ENCODE measurements at regions not wholly inside any gene's neighbourhood (a gene's known extent, or its start where the extent isn't known, plus 50 kb on each side); places are given as distances from the start of the nearest gene placed in this dataset.

- DNase-seq (ENCODE audit: low read depth, low spot score): no peak
- dilution Hi-C loops (cut with MboI; ENCODE audit: extremely low pct_ligation_motif_present, low sequenced_read_pairs): no loop called here
- no peak for FAIRE-seq
- no peaks in the 10 kb centered on the region for H3K4me1 ChIP-seq (ENCODE audit: control insufficient read depth, extremely low read depth, insufficient read depth, low read length)
- no peak overlapping the region for H3K27ac ChIP-seq (ENCODE audit: control insufficient read depth, insufficient read depth, low read length)
- H3K9me1 ChIP-seq (ENCODE audit: control insufficient read depth, extremely low read depth, insufficient read depth, low read length): no peaks in the 10 kb centered on the region
- no peaks in the 10 kb centered on the region for H3K36me3 ChIP-seq (ENCODE audit: control insufficient read depth in 2 of 2, extremely low read depth in 1 of 2, insufficient read depth in 2 of 2, low read length in 2 of 2)
- no peaks in the 10 kb centered on the region for H3K9me3 ChIP-seq (ENCODE audit: control insufficient read depth, low read depth, low read length)
- no peaks in the 10 kb centered on the region for H4K20me1 ChIP-seq (ENCODE audit: control insufficient read depth, extremely low read depth, insufficient read depth, low read length)
- H3K27me3 ChIP-seq (ENCODE audit: control insufficient read depth, extremely low read depth, insufficient read depth, low read length): no peaks in the 10 kb centered on the region
- no peak overlapping the region for H3K4me3 ChIP-seq (ENCODE audit: control insufficient read depth in 2 of 3, extremely low read depth in 1 of 3, insufficient read depth in 2 of 3, low read depth in 1 of 3, low read length in 3 of 3)
- TF ChIP-seq EZH2 (IDR thresholded peaks at IDR 0.05; ENCODE audit: low read length): no peak
- TF ChIP-seq, protein P1, sequence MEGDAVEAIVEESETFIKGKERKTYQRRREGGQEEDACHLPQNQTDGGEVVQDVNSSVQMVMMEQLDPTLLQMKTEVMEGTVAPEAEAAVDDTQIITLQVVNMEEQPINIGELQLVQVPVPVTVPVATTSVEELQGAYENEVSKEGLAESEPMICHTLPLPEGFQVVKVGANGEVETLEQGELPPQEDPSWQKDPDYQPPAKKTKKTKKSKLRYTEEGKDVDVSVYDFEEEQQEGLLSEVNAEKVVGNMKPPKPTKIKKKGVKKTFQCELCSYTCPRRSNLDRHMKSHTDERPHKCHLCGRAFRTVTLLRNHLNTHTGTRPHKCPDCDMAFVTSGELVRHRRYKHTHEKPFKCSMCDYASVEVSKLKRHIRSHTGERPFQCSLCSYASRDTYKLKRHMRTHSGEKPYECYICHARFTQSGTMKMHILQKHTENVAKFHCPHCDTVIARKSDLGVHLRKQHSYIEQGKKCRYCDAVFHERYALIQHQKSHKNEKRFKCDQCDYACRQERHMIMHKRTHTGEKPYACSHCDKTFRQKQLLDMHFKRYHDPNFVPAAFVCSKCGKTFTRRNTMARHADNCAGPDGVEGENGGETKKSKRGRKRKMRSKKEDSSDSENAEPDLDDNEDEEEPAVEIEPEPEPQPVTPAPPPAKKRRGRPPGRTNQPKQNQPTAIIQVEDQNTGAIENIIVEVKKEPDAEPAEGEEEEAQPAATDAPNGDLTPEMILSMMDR (optimal IDR thresholded peaks at IDR 0.05 in 1 of 3, IDR thresholded peaks at IDR 0.05 in 1 of 3, conservative IDR thresholded peaks at IDR 0.05 in 1 of 3; ENCODE audit: extremely low read depth in 1 of 3, insufficient read depth in 2 of 3, low read length in 3 of 3): no peak
- no peak overlapping the region for H3K4me2 ChIP-seq (ENCODE audit: control insufficient read depth, extremely low read depth, insufficient read depth, low read depth, low read length)
- no peaks in the 10 kb centered on the region for H3K79me2 ChIP-seq (ENCODE audit: control insufficient read depth, insufficient read depth, low read length)
- no peak overlapping the region for H2AFZ ChIP-seq (ENCODE audit: control insufficient read depth, low read length)
- no peak overlapping the region for H3K9ac ChIP-seq (ENCODE audit: control insufficient read depth, extremely low read depth, insufficient read depth, low read length)
Measured at GRCh38 chr11:92324890-92325289, 100.3 kb downstream of the FAT3 start.

- no peak for DNase-seq (ENCODE audit: low read depth, low spot score)
- Histone ChIP-seq H3K4me1 (ENCODE audit: control insufficient read depth, extremely low read depth, insufficient read depth, low read length) (no peaks in the 10 kb centered on the region), H3K9me1 (ENCODE audit: control insufficient read depth, extremely low read depth, insufficient read depth, low read length) (no peaks in the 10 kb centered on the region), H3K79me2 (ENCODE audit: control insufficient read depth, insufficient read depth, low read length) (no peaks in the 10 kb centered on the region), H3K4me3 (ENCODE audit: control insufficient read depth in 2 of 3, extremely low read depth in 1 of 3, insufficient read depth in 2 of 3, low read depth in 1 of 3, low read length in 3 of 3) (no peak overlapping the region), H2AFZ (ENCODE audit: control insufficient read depth, low read length) (no peak overlapping the region), H3K36me3 (ENCODE audit: control insufficient read depth in 2 of 2, extremely low read depth in 1 of 2, insufficient read depth in 2 of 2, low read length in 2 of 2) (no peaks in the 10 kb centered on the region), H4K20me1 (ENCODE audit: control insufficient read depth, extremely low read depth, insufficient read depth, low read length) (no peaks in the 10 kb centered on the region), H3K4me2 (ENCODE audit: control insufficient read depth, extremely low read depth, insufficient read depth, low read depth, low read length) (no peak overlapping the region), H3K27me3 (ENCODE audit: control insufficient read depth, extremely low read depth, insufficient read depth, low read length) (no peaks in the 10 kb centered on the region), H3K27ac (ENCODE audit: control insufficient read depth, insufficient read depth, low read length) (no peak overlapping the region), H3K9me3 (ENCODE audit: control insufficient read depth, low read depth, low read length) (no peaks in the 10 kb centered on the region), H3K9ac (ENCODE audit: control insufficient read depth, extremely low read depth, insufficient read depth, low read length) (no peak overlapping the region)
- TF ChIP-seq, protein P1 (optimal IDR thresholded peaks at IDR 0.05 in 1 of 3, IDR thresholded peaks at IDR 0.05 in 1 of 3, conservative IDR thresholded peaks at IDR 0.05 in 1 of 3; ENCODE audit: extremely low read depth in 1 of 3, insufficient read depth in 2 of 3, low read length in 3 of 3): no peak
- TF ChIP-seq EZH2 (IDR thresholded peaks at IDR 0.05; ENCODE audit: low read length): no peak
- FAIRE-seq: no peak
- dilution Hi-C loops (cut with MboI; ENCODE audit: extremely low pct_ligation_motif_present, low sequenced_read_pairs): no loop called here
Measured at GRCh38 chr11:92325416-92325815, 100.8 kb downstream of the FAT3 start.

All from keratinocyte (primary cell).